Stimulated activated naive CD8-positive, alpha-beta T cell treated with anti-CD3 and anti-CD28 coated beads, Interleukin-15, Interleukin-2, amounts not matched to agents 100 ng/mL and 50 ng/mL, for 24 hours (primary cell): ENCODE measurements at regions not wholly inside any gene's neighbourhood (a gene's known extent, or its start where the extent isn't known, plus 50 kb on each side); places are given as distances from the start of the nearest gene placed in this dataset.

Source experiments
- H3K27ac Mint-ChIP-seq: one replicate; pipeline ENCODE4 v1.8.0; 2021; ENCODE audit warnings: mild to moderate bottlenecking, mixed read lengths
- H3K27me3 Mint-ChIP-seq: one replicate; pipeline ENCODE4 v1.8.0; 2021; ENCODE audit warnings: mixed read lengths
- H3K36me3 Mint-ChIP-seq: one replicate; pipeline ENCODE4 v1.8.0; 2021; ENCODE audit warnings: low read depth, mixed read lengths
- H3K4me1 Mint-ChIP-seq: one replicate; pipeline ENCODE4 v1.8.0; 2021; ENCODE audit warnings: low read depth, mixed read lengths
- H3K4me3 Mint-ChIP-seq: one replicate; pipeline ENCODE4 v1.8.0; 2021; ENCODE audit warnings: mild to moderate bottlenecking, mixed read lengths
- H3K9me3 Mint-ChIP-seq: one replicate; pipeline ENCODE4 v1.8.0; 2021; ENCODE audit warnings: mixed read lengths

DNA sequence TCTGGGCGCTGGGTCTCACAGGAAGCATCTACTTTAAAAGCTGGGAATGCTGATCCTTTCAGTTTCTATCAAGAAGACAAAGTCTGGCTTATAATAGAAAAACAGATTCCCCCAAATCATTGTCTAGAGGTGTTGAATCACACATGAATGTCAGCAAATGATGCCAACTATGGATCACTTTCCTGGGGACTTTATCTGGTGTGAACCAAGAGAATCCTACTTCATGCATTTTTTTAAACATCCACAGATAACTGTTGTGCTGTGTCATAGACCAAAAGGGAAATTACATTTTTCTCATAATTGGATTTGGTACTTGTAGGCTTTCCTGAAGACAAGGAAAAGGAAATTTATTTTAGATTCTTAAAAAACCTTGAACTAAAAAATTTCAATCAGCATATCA, 132.7 kb downstream of the CD47 start:
- Mint-ChIP-seq H3K4me3 (no peak overlapping the region), H3K4me1 (peaks cover 43% of the 10 kb centered on the region), H3K27ac (no peak overlapping the region), H3K36me3 (no peaks in the 10 kb centered on the region), H3K27me3 (no peaks in the 10 kb centered on the region), H3K9me3 (no peaks in the 10 kb centered on the region)

- Mint-ChIP-seq H3K27me3 (no peaks in the 10 kb centered on the region), H3K9me3 (no peaks in the 10 kb centered on the region), H3K27ac (no peak overlapping the region), H3K4me1 (peaks cover 46% of the 10 kb centered on the region), H3K36me3 (no peaks in the 10 kb centered on the region), H3K4me3 (no peak overlapping the region)
Measured at GRCh38 chr3:107956991-107957900, 133.6 kb downstream of the CD47 start.

DNA sequence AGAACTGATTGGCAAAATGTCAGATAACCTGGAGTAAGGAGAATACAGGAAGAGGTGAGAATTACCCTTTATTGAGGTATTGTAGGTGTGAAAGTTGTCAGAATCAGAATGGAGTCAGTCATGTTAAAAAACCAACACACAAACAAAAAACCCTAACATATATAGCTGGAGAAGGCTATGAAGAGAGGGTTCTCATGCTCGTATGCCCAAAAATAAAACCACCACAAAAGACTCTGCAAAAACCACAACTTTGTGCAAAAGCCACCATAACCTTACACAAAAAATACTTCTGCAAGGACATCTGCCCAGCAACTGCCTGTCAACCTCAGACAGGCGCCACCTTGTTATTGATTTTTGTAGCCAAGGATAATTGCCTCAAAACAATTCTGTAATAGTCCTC, 136.0 kb downstream of the CD47 start:
- H3K27me3 Mint-ChIP-seq, result no peaks in the 10 kb centered on the region
- peaks cover 44% of the 10 kb centered on the region for H3K4me1 Mint-ChIP-seq
- H3K27ac Mint-ChIP-seq, result no peak overlapping the region
- H3K36me3 Mint-ChIP-seq, result no peaks in the 10 kb centered on the region
- H3K4me3 Mint-ChIP-seq, result no peak overlapping the region
- no peaks in the 10 kb centered on the region for H3K9me3 Mint-ChIP-seq

DNA sequence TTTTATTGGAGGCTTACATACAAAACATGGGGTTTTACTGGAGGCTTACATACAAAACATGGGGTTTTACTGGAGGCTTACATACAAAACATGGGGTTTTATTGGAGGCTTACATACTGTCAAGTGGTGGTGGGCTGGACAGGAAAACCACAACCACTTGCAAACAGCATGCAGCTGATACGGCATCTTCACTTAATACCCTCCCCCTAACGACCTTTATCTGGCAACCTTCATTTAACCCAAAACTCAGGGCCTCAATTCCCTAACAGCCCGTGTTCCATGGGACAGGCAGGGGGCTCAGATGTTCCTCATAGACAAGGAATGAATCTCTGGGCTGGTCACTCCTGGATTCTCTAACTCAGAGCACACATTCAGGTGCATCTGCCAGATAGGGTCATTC, 137.1 kb downstream of the CD47 start:
- no peak overlapping the region for H3K4me3 Mint-ChIP-seq
- no peaks in the 10 kb centered on the region for H3K36me3 Mint-ChIP-seq
- H3K27ac Mint-ChIP-seq, result no peak overlapping the region
- H3K27me3 Mint-ChIP-seq, result no peaks in the 10 kb centered on the region
- peaks cover 41% of the 10 kb centered on the region for H3K4me1 Mint-ChIP-seq
- no peaks in the 10 kb centered on the region for H3K9me3 Mint-ChIP-seq

GRCh38 chr3:107951126-107951525, 139.7 kb downstream of the CD47 start:
- H3K4me3 Mint-ChIP-seq, result no peak overlapping the region
- peaks cover 26% of the 10 kb centered on the region for H3K4me1 Mint-ChIP-seq
- H3K27me3 Mint-ChIP-seq, result no peaks in the 10 kb centered on the region
- H3K27ac Mint-ChIP-seq, result no peak overlapping the region
- no peaks in the 10 kb centered on the region for H3K9me3 Mint-ChIP-seq
- no peaks in the 10 kb centered on the region for H3K36me3 Mint-ChIP-seq

- Mint-ChIP-seq H3K36me3 (no peaks in the 10 kb centered on the region), H3K4me1 (peaks cover 25% of the 10 kb centered on the region), H3K9me3 (peaks cover 4% of the 10 kb centered on the region), H3K4me3 (no peak overlapping the region), H3K27me3 (no peaks in the 10 kb centered on the region), H3K27ac (no peak overlapping the region)
Measured at GRCh38 chr3:107950417-107950816, 140.4 kb downstream of the CD47 start.

- Mint-ChIP-seq H3K9me3 (peaks cover 4% of the 10 kb centered on the region), H3K27me3 (no peaks in the 10 kb centered on the region), H3K4me1 (peaks cover 18% of the 10 kb centered on the region), H3K27ac (no peak overlapping the region), H3K4me3 (no peak overlapping the region), H3K36me3 (no peaks in the 10 kb centered on the region)
Measured at GRCh38 chr3:107949394-107949970, 141.3 kb downstream of the CD47 start.

GRCh38 chr3:107947203-107947602, 143.6 kb downstream of the CD47 start:
- peaks cover 24% of the 10 kb centered on the region for H3K4me1 Mint-ChIP-seq
- peaks cover 4% of the 10 kb centered on the region for H3K9me3 Mint-ChIP-seq
- no peaks in the 10 kb centered on the region for H3K27me3 Mint-ChIP-seq
- H3K36me3 Mint-ChIP-seq, result no peaks in the 10 kb centered on the region
- H3K4me3 Mint-ChIP-seq, result no peak overlapping the region
- no peak overlapping the region for H3K27ac Mint-ChIP-seq

DNA sequence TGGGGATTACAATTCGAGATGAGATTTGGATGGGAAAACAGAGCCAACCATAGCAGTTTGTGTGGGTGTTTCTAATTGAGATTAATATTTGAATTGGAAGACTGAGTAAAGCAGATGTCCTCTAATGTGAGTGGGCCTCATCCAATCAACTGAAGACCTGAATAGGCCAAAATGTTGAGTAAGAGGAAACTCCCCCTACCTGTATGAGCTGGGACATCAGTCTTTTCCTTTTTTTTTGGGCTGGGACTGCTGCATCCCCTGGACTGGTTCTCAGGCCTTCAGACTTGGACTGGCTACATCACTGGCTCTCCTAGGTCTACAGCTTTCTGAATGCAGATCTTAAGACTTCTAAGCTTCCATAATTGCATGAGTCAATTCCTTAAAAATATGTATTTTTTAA, 144.1 kb downstream of the CD47 start:
- Mint-ChIP-seq H3K9me3 (peaks cover 4% of the 10 kb centered on the region), H3K4me3 (no peak overlapping the region), H3K27ac (no peak overlapping the region), H3K4me1 (peaks cover 29% of the 10 kb centered on the region), H3K27me3 (no peaks in the 10 kb centered on the region), H3K36me3 (no peaks in the 10 kb centered on the region)

DNA sequence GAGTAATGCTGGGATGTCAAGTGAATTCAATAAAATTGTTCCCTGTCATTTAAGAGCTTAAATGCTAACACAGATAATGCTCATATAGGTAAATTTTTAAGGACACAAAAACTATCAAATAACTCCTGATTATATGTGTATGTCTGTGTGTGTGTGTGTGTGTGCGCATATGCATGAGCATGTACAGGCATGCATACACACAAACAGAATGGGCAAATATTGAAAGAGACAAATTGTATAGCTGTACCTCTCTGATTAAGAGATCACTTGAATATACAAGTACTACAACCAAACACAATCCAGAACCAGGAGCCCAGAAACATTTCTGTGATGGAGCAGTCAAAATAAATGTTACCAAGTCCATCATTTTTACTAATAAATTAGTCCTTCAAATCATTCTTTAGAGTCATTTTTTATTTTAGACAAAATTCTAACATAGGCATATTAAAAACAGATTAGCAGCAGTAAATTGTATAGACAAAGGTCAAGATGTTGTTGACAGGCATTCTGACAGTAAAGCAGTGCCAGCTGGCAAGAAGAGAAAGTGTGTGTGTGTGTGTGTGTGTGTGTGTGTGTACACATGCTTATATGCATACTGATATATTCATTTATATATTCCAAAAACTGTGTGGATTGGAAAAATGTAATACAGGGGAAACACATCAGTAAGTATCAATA, 145.3 kb downstream of the CD47 start:
- H3K27me3 Mint-ChIP-seq, result no peaks in the 10 kb centered on the region

GRCh38 chr3:107943786-107944523, 146.9 kb downstream of the CD47 start:
- Mint-ChIP-seq H3K36me3 (no peaks in the 10 kb centered on the region), H3K4me3 (no peak overlapping the region), H3K4me1 (peaks cover 36% of the 10 kb centered on the region), H3K27me3 (no peaks in the 10 kb centered on the region), H3K27ac (no peak overlapping the region), H3K9me3 (peaks cover 4% of the 10 kb centered on the region)

More for the DNA sequence above, 145.3 kb downstream of the CD47 start:
- Mint-ChIP-seq H3K36me3 (no peaks in the 10 kb centered on the region), H3K4me3 (no peak overlapping the region), H3K4me1 (peaks cover 36% of the 10 kb centered on the region), H3K27ac (no peak overlapping the region), H3K9me3 (peaks cover 4% of the 10 kb centered on the region)

DNA sequence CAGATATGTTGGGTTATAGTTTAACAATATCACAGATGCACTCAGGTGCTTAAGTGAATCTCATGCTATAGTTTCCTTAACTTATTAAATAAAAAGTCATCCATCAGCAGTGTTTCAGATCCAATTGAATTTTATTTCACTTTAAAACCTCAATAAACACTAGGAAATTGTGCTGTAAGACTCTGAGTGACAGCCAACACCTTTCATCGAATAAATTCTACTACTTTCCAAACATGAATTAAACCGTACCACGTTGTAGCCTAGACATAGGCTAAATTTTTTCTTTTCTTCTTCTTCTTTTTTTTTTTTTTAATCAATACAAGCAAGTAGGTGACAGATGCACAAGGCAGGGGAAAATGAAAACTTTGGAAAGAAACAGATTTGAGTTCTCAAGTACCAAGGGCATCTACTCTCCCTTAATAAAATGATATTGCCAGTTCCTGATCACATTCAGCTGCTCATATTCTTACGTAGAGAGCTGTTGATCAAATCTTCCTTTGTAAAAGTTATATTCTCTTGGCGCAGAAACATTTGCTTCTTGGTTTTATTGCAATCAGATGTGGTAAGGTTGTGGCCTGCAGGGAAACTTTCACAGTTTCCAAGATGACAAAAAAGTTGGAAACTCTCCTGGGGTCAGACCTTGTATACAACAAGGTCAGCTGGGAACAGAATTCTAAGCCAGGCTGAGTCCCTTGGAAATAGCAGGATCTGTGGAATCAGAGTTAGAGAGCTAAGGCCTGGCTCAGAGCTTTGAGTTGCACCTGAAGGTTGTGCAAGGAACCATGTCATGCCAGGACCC, 147.7 kb downstream of the CD47 start:
- peaks cover 4% of the 10 kb centered on the region for H3K9me3 Mint-ChIP-seq
- H3K4me1 Mint-ChIP-seq, result peaks cover 38% of the 10 kb centered on the region
- no peaks in the 10 kb centered on the region for H3K36me3 Mint-ChIP-seq
- H3K4me3 Mint-ChIP-seq, result no peak overlapping the region
- no peaks in the 10 kb centered on the region for H3K27me3 Mint-ChIP-seq
- H3K27ac Mint-ChIP-seq, result no peak overlapping the region

GRCh38 chr3:107942244-107942643, 148.6 kb downstream of the CD47 start:
- Mint-ChIP-seq H3K27ac (peak overlapping the region; percentile 70), H3K4me1 (peaks cover 42% of the 10 kb centered on the region), H3K36me3 (no peaks in the 10 kb centered on the region), H3K4me3 (peak overlapping the region; percentile 31), H3K27me3 (no peaks in the 10 kb centered on the region), H3K9me3 (peaks cover 4% of the 10 kb centered on the region)
